ENCODE measurements at regions not wholly inside any gene's neighbourhood (a gene's known extent, or its start where the extent isn't known, plus 50 kb on each side); places are given as distances from the start of the nearest gene placed in this dataset.

GRCh38 chr14:66312451-66312850, 173.7 kb upstream of the CCDC196 start:
- TF ChIP-seq CTCF (conservative IDR thresholded peaks at IDR 0.05; ENCODE audit: low read depth, low read length) (no peak), USF2 (IDR thresholded peaks at IDR 0.05; ENCODE audit: low read depth, low read length) (no peak), POLR2A (IDR thresholded peaks at IDR 0.05; ENCODE audit: low read depth, low read length) (no peak), RCOR1 (IDR thresholded peaks at IDR 0.05; ENCODE audit: insufficient replicate concordance, low read length) (no peak)
